Stomach (tissue), 8 donors: ENCODE measurements at regions not wholly inside any gene's neighbourhood (a gene's known extent, or its start where the extent isn't known, plus 50 kb on each side); places are given as distances from the start of the nearest gene placed in this dataset.
A peak's percentile ranks its signal among the peaks of the same experiment; 100 is the strongest.

Experiments
- DNase-seq, 2 donors: peaks; one replicate each; pipeline versions ENCODE4 v3.0.0 to v3.0.0-alpha.2; 2013 to 2019
- H3K27ac ChIP-seq, 5 donors: fragments of 200-600 bp in 4 of 5; sonication (generic) in 4 of 5; one replicate each; pipeline ENCODE4 v1.5.1; 2013 to 2019; ENCODE audit warnings: mild to moderate bottlenecking in 1 of 5, moderate library complexity in 1 of 5
- H3K27me3 ChIP-seq, 3 donors: fragments of 200-600 bp; sonication (generic); one replicate each; pipeline ENCODE4 v1.5.1; 2017 to 2019; ENCODE audit warnings: mixed run types in 1 of 3
- H3K36me3 ChIP-seq, 4 donors: fragments of 200-600 bp; sonication (generic); 1 replicate in 3 of 4; 2 replicates in 1 of 4; pipeline ENCODE4 v1.5.1; 2016 to 2019
- H3K4me1 ChIP-seq, 4 donors: fragments of 200-600 bp; sonication (generic); one replicate each; pipeline ENCODE4 v1.5.1; 2016 to 2019
- H3K4me3 ChIP-seq, 4 donors: fragments of 200-600 bp; sonication (generic) in 3 of 4; one replicate each; pipeline ENCODE4 v1.5.1; 2016 to 2019; ENCODE audit warnings: mild to moderate bottlenecking in 1 of 4
- H3K9me3 ChIP-seq, 4 donors: fragments of 200-600 bp; sonication (generic); one replicate each; pipeline ENCODE4 v1.5.1; 2016 to 2019
- EP300 ChIP-seq: sonication (generic); formaldehyde crosslinking; IDR thresholded peaks from one replicate; pipeline ENCODE4 v1.6.1; 2017; ENCODE audit warnings: antibody characterized with exemption
- POLR2A ChIP-seq, 4 donors: fragments of 450-650 bp; IDR thresholded peaks; one replicate each; pipeline ENCODE4 v1.6.1; 2016; ENCODE audit warnings: antibody characterized with exemption in 4 of 4, control low read depth in 2 of 4, mild to moderate bottlenecking in 1 of 4, moderate library complexity in 1 of 4
- POLR2AphosphoS5 ChIP-seq, 3 donors: sonication (generic); formaldehyde crosslinking; IDR thresholded peaks; one replicate each; pipeline ENCODE4 v1.6.1; 2016; ENCODE audit warnings: antibody characterized with exemption in 3 of 3
- WGBS, 5 donors: extraction: QIAGEN DNeasy Blood & Tissue Kit in 3 of 5; methylation state at CpG; one replicate each; pipeline versions ENCODE4 v1.1.5 to v1.1.7; 2013 to 2018; 5-methylcytosine and 5-hydroxymethylcytosine counted together
- intact Hi-C: fragments of 100-400 bp; cut with DNase I; formaldehyde crosslinking; loops from one replicate; pipeline ENCODE4 v1.15.1; 2023; ENCODE audit warnings: low total_unique reads
- TF ChIP-seq, protein P1 (sequence below), 7 experiments: fragments of 450-650 bp in 4 of 7; fragments of 200-600 bp in 3 of 7; sonication (generic) in 3 of 7; IDR thresholded peaks; one replicate each; pipeline ENCODE4 v1.5.1; 2016 to 2019; ENCODE audit warnings: antibody characterized with exemption in 7 of 7, control low read depth in 2 of 7, mild to moderate bottlenecking in 1 of 7
- donor health status: healthy with polysubstance abuse.
- donor health status: Bipolar disorder and iron deficiency.
- donor health status: healthy.

DNA sequence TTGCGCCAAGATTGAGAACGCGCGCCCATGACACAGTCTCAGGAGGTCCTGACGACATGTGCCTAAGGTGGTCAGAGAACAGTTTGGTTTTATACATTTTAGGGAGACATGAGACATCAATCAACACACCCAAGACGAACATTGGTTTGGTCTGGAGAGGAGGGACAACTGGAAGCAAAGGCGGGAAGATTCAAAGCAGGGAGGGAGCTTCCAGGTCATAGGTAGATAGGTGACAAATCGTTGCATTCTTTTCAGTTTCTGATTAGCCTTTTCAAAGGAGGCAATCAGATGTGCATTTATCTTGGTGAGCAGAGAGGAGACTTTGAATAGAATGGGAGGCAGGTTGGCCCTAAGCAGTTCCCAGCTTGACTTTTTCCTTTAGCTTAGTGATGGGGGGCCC is 828.4 kb upstream of the DPPA4 start:
- no peaks in the 10 kb centered on the region for H3K36me3 ChIP-seq
- TF ChIP-seq POLR2AphosphoS5 (IDR thresholded peaks at IDR 0.05) (no peak), POLR2A (IDR thresholded peaks at IDR 0.05) (no peak), EP300 (no peak)
- TF ChIP-seq, protein P1, sequence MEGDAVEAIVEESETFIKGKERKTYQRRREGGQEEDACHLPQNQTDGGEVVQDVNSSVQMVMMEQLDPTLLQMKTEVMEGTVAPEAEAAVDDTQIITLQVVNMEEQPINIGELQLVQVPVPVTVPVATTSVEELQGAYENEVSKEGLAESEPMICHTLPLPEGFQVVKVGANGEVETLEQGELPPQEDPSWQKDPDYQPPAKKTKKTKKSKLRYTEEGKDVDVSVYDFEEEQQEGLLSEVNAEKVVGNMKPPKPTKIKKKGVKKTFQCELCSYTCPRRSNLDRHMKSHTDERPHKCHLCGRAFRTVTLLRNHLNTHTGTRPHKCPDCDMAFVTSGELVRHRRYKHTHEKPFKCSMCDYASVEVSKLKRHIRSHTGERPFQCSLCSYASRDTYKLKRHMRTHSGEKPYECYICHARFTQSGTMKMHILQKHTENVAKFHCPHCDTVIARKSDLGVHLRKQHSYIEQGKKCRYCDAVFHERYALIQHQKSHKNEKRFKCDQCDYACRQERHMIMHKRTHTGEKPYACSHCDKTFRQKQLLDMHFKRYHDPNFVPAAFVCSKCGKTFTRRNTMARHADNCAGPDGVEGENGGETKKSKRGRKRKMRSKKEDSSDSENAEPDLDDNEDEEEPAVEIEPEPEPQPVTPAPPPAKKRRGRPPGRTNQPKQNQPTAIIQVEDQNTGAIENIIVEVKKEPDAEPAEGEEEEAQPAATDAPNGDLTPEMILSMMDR (IDR thresholded peaks at IDR 0.05): no peak
- intact Hi-C loops: no loop called here
- DNase-seq: peak in 1 of 2 donors; percentile 47
- no peaks in the 10 kb centered on the region for H3K9me3 ChIP-seq
- peaks cover 0 to 9% (median 4%) of the 10 kb centered on the region in 4 donors for H3K4me1 ChIP-seq
- H3K27me3 ChIP-seq: no peaks in the 10 kb centered on the region
- H3K27ac ChIP-seq: peak overlapping the region in 4 of 5 donors; percentile 16 to 51 (median 35)
- 17 to 53% (median 46%) methylated on average over 8 of the region's 8 CpGs for WGBS, 5 donors
- peak overlapping the region in 3 of 4 donors; percentile 5 to 28 (median 10) for H3K4me3 ChIP-seq

DNA sequence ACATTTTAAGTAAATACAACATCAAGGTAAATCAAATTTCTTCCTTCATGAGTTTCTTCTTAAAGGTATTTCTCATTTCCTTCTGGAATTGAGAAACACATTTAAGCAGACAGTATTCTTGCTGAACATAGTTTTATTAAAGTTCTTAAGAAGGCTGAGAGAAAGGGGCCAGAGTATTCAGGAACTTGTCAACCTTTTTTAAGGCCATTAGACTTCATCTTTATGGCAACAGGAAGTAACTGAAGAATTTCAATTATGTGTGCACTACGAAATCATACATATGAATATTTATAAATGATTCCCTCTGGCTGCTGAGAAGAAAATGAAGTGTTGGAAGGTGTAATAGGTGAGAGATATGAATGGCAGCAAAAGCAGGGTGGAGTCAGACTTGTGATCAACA is 829.4 kb upstream of the DPPA4 start:
- Histone ChIP-seq H3K27ac (no peak overlapping the region), H3K9me3 (no peaks in the 10 kb centered on the region), H3K4me3 (no peak overlapping the region), H3K4me1 (peaks cover 0 to 9% (median 4%) of the 10 kb centered on the region in 4 donors), H3K27me3 (no peaks in the 10 kb centered on the region), H3K36me3 (no peaks in the 10 kb centered on the region)
- TF ChIP-seq, protein P1 (IDR thresholded peaks at IDR 0.05): no peak
- TF ChIP-seq POLR2AphosphoS5 (IDR thresholded peaks at IDR 0.05) (no peak), POLR2A (IDR thresholded peaks at IDR 0.05) (no peak), EP300 (no peak)
- 47 to 71% (median 56%) methylated on average over 1 of the region's 1 CpG for WGBS, 5 donors
- no peak for DNase-seq
- intact Hi-C loops: no loop called here

DNA sequence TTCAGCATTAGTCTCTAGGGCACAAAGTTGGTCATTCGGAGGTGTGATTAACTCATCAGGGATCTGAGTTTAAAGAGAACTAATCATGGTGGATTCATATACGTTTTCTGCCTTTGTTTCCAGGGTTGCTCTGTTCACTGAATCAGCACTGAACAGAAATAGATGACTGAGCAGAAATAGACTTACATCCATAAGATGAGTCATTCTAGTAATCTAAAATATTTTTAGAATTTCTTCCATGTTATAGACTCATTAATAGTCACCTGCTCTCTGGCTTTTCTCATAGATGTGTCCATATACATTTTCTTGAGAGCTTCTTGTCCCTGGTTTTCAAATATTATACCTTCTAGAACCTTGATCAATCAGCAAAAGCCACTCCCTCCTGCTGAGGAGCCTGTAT is 837.6 kb upstream of the DPPA4 start:
- H3K27ac ChIP-seq: no peak overlapping the region
- no peaks in the 10 kb centered on the region for H3K36me3 ChIP-seq
- intact Hi-C loops: no loop called here
- WGBS, 5 donors: 84 to 93% (median 86%) methylated on average over 2 of the region's 2 CpGs
- H3K9me3 ChIP-seq: no peaks in the 10 kb centered on the region
- TF ChIP-seq EP300 (no peak), POLR2AphosphoS5 (IDR thresholded peaks at IDR 0.05) (no peak), POLR2A (IDR thresholded peaks at IDR 0.05) (no peak)
- TF ChIP-seq, protein P1 (IDR thresholded peaks at IDR 0.05): no peak
- no peak for DNase-seq
- H3K27me3 ChIP-seq: no peaks in the 10 kb centered on the region
- no peak overlapping the region for H3K4me3 ChIP-seq
- peaks cover 0 to 5% (median 0%) of the 10 kb centered on the region in 4 donors for H3K4me1 ChIP-seq

DNA sequence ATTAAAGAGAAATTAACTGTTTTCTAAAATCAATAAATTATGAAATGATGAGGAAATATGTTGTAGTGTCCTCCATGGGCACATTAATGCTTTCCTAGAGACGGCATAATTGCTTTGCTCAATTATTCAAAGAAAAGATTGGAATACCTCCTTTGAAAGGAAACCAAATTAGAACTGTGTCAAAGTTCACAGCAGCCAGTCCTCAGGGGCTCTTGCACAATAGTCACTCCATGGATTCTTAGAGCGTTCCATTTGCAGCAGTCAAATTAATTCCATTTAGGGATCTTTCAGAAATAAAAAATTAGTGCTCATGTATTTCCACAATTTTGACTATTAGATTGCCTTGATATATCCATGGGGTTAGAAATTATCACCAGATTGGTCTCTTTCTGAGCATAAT is 841.6 kb upstream of the DPPA4 start:
- Histone ChIP-seq H3K4me1 (peaks cover 0 to 18% (median 0%) of the 10 kb centered on the region in 4 donors), H3K27me3 (no peaks in the 10 kb centered on the region), H3K4me3 (no peak overlapping the region), H3K36me3 (no peaks in the 10 kb centered on the region), H3K27ac (no peak overlapping the region), H3K9me3 (no peaks in the 10 kb centered on the region)
- no peak for TF ChIP-seq EP300
- no peak for TF ChIP-seq POLR2A (IDR thresholded peaks at IDR 0.05)
- no peak for TF ChIP-seq POLR2AphosphoS5 (IDR thresholded peaks at IDR 0.05)
- TF ChIP-seq, protein P1 (IDR thresholded peaks at IDR 0.05): no peak
- 61 to 84% (median 73%) methylated on average over 2 of the region's 2 CpGs for WGBS, 5 donors
- intact Hi-C loops: no loop called here
- no peak for DNase-seq
